Gastrocnemius medialis (tissue), 4 donors: ENCODE measurements at regions not wholly inside any gene's neighbourhood (a gene's known extent, or its start where the extent isn't known, plus 50 kb on each side); places are given as distances from the start of the nearest gene placed in this dataset.

Experiments
- ATAC-seq, 2 donors: fragments of 150-250 bp; one replicate each; pipeline ENCODE4 v1.9.1; 2016
- DNase-seq, 2 donors: peaks; one replicate each; pipeline ENCODE4 v3.0.0-alpha.2; 2019
- H3K27ac ChIP-seq, 4 donors: fragments of 200-600 bp; sonication (generic); 1 replicate in 1 of 4; 2 replicates in 3 of 4; pipeline ENCODE4 v1.5.1; 2016 to 2018; ENCODE audit warnings: mild to moderate bottlenecking in 2 of 4, moderate library complexity in 1 of 4
- H3K27me3 ChIP-seq, 3 donors: fragments of 200-600 bp; sonication (generic) in 2 of 3; 1 replicate in 1 of 3; 2 replicates in 2 of 3; pipeline versions ENCODE4 v1.5.1 to v1.6.0; 2016 to 2019; ENCODE audit warnings: mild to moderate bottlenecking in 1 of 3, moderate library complexity in 1 of 3
- H3K36me3 ChIP-seq, 2 donors: fragments of 200-600 bp; sonication (generic) in 1 of 2; one replicate each; pipeline ENCODE4 v1.5.1; 2017 to 2018
- H3K4me1 ChIP-seq, 2 donors: fragments of 200-600 bp; sonication (generic) in 1 of 2; one replicate each; pipeline ENCODE4 v1.5.1; 2016 to 2017; ENCODE audit warnings: mild to moderate bottlenecking in 2 of 2
- H3K4me3 ChIP-seq, 4 donors: fragments of 200-600 bp; sonication (generic) in 3 of 4; 1 replicate in 1 of 4; 2 replicates in 3 of 4; pipeline ENCODE4 v1.5.1; 2016 to 2019; ENCODE audit warnings: mild to moderate bottlenecking in 2 of 4
- H3K9me3 ChIP-seq, 3 donors: fragments of 200-600 bp; sonication (generic) in 2 of 3; 1 replicate in 1 of 3; 2 replicates in 2 of 3; pipeline ENCODE4 v1.5.1; 2016 to 2019
- CTCF ChIP-seq, 5 experiments: fragments of 450-650 bp in 3 of 5; fragments of 200-600 bp in 2 of 5; sonication (generic) in 2 of 5; IDR thresholded peaks in 4 of 5; conservative IDR thresholded peaks in 1 of 5; 1 replicate in 4 of 5; 2 replicates in 1 of 5; pipeline ENCODE4 v1.5.1; 2016 to 2019; ENCODE audit warnings: antibody characterized with exemption in 5 of 5, mild to moderate bottlenecking in 3 of 5, moderate library complexity in 3 of 5
- POLR2A ChIP-seq, 2 donors: fragments of 450-650 bp; IDR thresholded peaks; one replicate each; pipeline ENCODE4 v1.6.1; 2017; ENCODE audit warnings: antibody characterized with exemption in 2 of 2, mild to moderate bottlenecking in 2 of 2, moderate library complexity in 2 of 2
- in situ Hi-C, 4 donors: fragments of 200-750 bp; cut with MboI; loops; one replicate each; pipeline versions ENCODE4 v1.15.0 to v1.8.0; 2017; ENCODE audit warnings: low sequenced_read_pairs in 4 of 4
- intact Hi-C: fragments of 100-400 bp; cut with DNase I; formaldehyde crosslinking; loops from one replicate; pipeline ENCODE4 v1.15.1; 2023; ENCODE audit warnings: low total_unique reads

- Histone ChIP-seq H3K27me3 (no peaks in the 10 kb centered on the region), H3K4me1 (peaks cover 0 to 12% of the 10 kb centered on the region in 2 donors), H3K36me3 (no peaks in the 10 kb centered on the region), H3K4me3 (no peak overlapping the region), H3K27ac (no peak overlapping the region), H3K9me3 (no peaks in the 10 kb centered on the region)
- intact Hi-C loops = no loop called here
- DNase-seq (no peak), ATAC-seq (no peak)
- TF ChIP-seq CTCF (IDR thresholded peaks at IDR 0.05 in 4 of 5, conservative IDR thresholded peaks at IDR 0.05 in 1 of 5) (no peak), POLR2A (IDR thresholded peaks at IDR 0.05) (no peak)
- in situ Hi-C loops = no loop called here
Observed at GRCh38 chr11:112863305-112863704, 97.9 kb upstream of the NCAM1 start.

GRCh38 chr11:112864672-112865071 lies 96.5 kb upstream of the NCAM1 start:
- DNase-seq (no peak), ATAC-seq (no peak)
- peaks cover 0 to 2% of the 10 kb centered on the region in 2 donors for H3K4me1 ChIP-seq
- no peaks in the 10 kb centered on the region for H3K27me3 ChIP-seq
- in situ Hi-C loops = no loop called here
- intact Hi-C loops = no loop called here
- H3K36me3 ChIP-seq = no peaks in the 10 kb centered on the region
- no peaks in the 10 kb centered on the region for H3K9me3 ChIP-seq
- no peak overlapping the region for H3K4me3 ChIP-seq
- H3K27ac ChIP-seq = no peak overlapping the region
- TF ChIP-seq POLR2A (IDR thresholded peaks at IDR 0.05) (no peak), CTCF (IDR thresholded peaks at IDR 0.05 in 4 of 5, conservative IDR thresholded peaks at IDR 0.05 in 1 of 5) (no peak)

GRCh38 chr11:112871909-112872500 lies 89.2 kb upstream of the NCAM1 start:
- Histone ChIP-seq H3K27ac (no peak overlapping the region), H3K4me3 (no peak overlapping the region), H3K9me3 (no peaks in the 10 kb centered on the region), H3K27me3 (no peaks in the 10 kb centered on the region), H3K36me3 (no peaks in the 10 kb centered on the region), H3K4me1 (no peaks in the 10 kb centered on the region)
- in situ Hi-C loops = no loop called here
- DNase-seq (no peak), ATAC-seq (no peak)
- TF ChIP-seq POLR2A (IDR thresholded peaks at IDR 0.05) = no peak
- TF ChIP-seq CTCF (IDR thresholded peaks at IDR 0.05 in 4 of 5, conservative IDR thresholded peaks at IDR 0.05 in 1 of 5) = no peak
- intact Hi-C loops = no loop called here

GRCh38 chr11:112874980-112875379 lies 86.2 kb upstream of the NCAM1 start:
- no peak for ATAC-seq
- Histone ChIP-seq H3K36me3 (no peaks in the 10 kb centered on the region), H3K27ac (no peak overlapping the region), H3K9me3 (no peaks in the 10 kb centered on the region), H3K4me1 (no peaks in the 10 kb centered on the region), H3K4me3 (no peak overlapping the region), H3K27me3 (no peaks in the 10 kb centered on the region)
- in situ Hi-C loops = no loop called here
- intact Hi-C loops = no loop called here
- no peak for DNase-seq
- no peak for TF ChIP-seq POLR2A (IDR thresholded peaks at IDR 0.05)

- Histone ChIP-seq H3K4me3 (no peak overlapping the region), H3K27me3 (no peaks in the 10 kb centered on the region), H3K4me1 (peaks cover 0 to 4% of the 10 kb centered on the region in 2 donors), H3K36me3 (no peaks in the 10 kb centered on the region), H3K27ac (no peak overlapping the region), H3K9me3 (no peaks in the 10 kb centered on the region)
- no peak for DNase-seq
- intact Hi-C loops (no loop called here), in situ Hi-C loops (no loop called here)
- TF ChIP-seq POLR2A (IDR thresholded peaks at IDR 0.05) (no peak), CTCF (IDR thresholded peaks at IDR 0.05 in 4 of 5, conservative IDR thresholded peaks at IDR 0.05 in 1 of 5) (no peak)
- ATAC-seq = no peak
Observed at GRCh38 chr11:112877581-112877980, 83.6 kb upstream of the NCAM1 start.
